ENCODE measurements at regions not wholly inside any gene's neighbourhood (a gene's known extent, or its start where the extent isn't known, plus 50 kb on each side); places are given as distances from the start of the nearest gene placed in this dataset.

- Histone ChIP-seq H3F3A (ENCODE audit: insufficient read depth, low read length, poor library complexity, severe bottlenecking) (no peaks in the 10 kb centered on the region), H3K79me2 (replicated peaks; ENCODE audit: insufficient read depth, low read length) (no peaks in the 10 kb centered on the region), H4K20me1 (ENCODE audit: insufficient read depth) (no peaks in the 10 kb centered on the region), H3K4me3 (ENCODE audit: low read length) (no peak overlapping the region), H3K9ac (ENCODE audit: low read length) (no peak overlapping the region), H3K27me3 (ENCODE audit: insufficient read depth, low read depth, low read length) (no peaks in the 10 kb centered on the region), H3K4me2 (ENCODE audit: low read length) (no peak overlapping the region), H2AFZ (ENCODE audit: low read depth, low read length) (no peak overlapping the region), H3K9me2 (ENCODE audit: insufficient read depth, low read length) (no peaks in the 10 kb centered on the region), H3K36me3 (ENCODE audit: insufficient read depth, low read length) (no peaks in the 10 kb centered on the region), H3K9me3 (ENCODE audit: low read length) (no peaks in the 10 kb centered on the region), H3K27ac (ENCODE audit: low read length) (no peak overlapping the region)
- TF ChIP-seq EP300 (conservative IDR thresholded peaks at IDR 0.05; ENCODE audit: poor library complexity, severe bottlenecking): no peak
- TF ChIP-seq CTCF (IDR thresholded peaks at IDR 0.05; ENCODE audit: poor library complexity, severe bottlenecking): no peak
- TF ChIP-seq TAF1 (IDR thresholded peaks at IDR 0.05; ENCODE audit: low read depth): no peak
- no peak for TF ChIP-seq RAD21 (conservative IDR thresholded peaks at IDR 0.05)
- TF ChIP-seq MXI1 (conservative IDR thresholded peaks at IDR 0.05; ENCODE audit: poor library complexity, severe bottlenecking): no peak
- TF ChIP-seq REST (IDR thresholded peaks at IDR 0.05; ENCODE audit: borderline replicate concordance): no peak
- TF ChIP-seq POLR2AphosphoS5 (IDR thresholded peaks at IDR 0.05): no peak
- no peak for TF ChIP-seq SMC3 (conservative IDR thresholded peaks at IDR 0.05; ENCODE audit: poor library complexity)
- no peak for TF ChIP-seq EZH2 (IDR thresholded peaks at IDR 0.05; ENCODE audit: borderline replicate concordance, insufficient read depth, low read length, poor library complexity, severe bottlenecking)
Observed at GRCh38 chr16:59688006-59688405, 953.9 kb upstream of the GOT2 start.

GRCh38 chr16:59686405-59686804 is 952.3 kb upstream of the GOT2 start:
- no peaks in the 10 kb centered on the region for H3K36me3 ChIP-seq (ENCODE audit: insufficient read depth, low read length)
- H3K27ac ChIP-seq (ENCODE audit: low read length): no peak overlapping the region
- H3F3A ChIP-seq (ENCODE audit: insufficient read depth, low read length, poor library complexity, severe bottlenecking): no peaks in the 10 kb centered on the region
- H3K79me2 ChIP-seq (replicated peaks; ENCODE audit: insufficient read depth, low read length): no peaks in the 10 kb centered on the region
- H3K4me2 ChIP-seq (ENCODE audit: low read length): no peak overlapping the region
- no peak overlapping the region for H3K9ac ChIP-seq (ENCODE audit: low read length)
- no peaks in the 10 kb centered on the region for H3K9me2 ChIP-seq (ENCODE audit: insufficient read depth, low read length)
- H3K4me3 ChIP-seq (ENCODE audit: low read length): no peak overlapping the region
- TF ChIP-seq MXI1 (conservative IDR thresholded peaks at IDR 0.05; ENCODE audit: poor library complexity, severe bottlenecking) (no peak), CTCF (IDR thresholded peaks at IDR 0.05; ENCODE audit: poor library complexity, severe bottlenecking) (no peak), TAF1 (IDR thresholded peaks at IDR 0.05; ENCODE audit: low read depth) (no peak), SMC3 (conservative IDR thresholded peaks at IDR 0.05; ENCODE audit: poor library complexity) (no peak), EP300 (conservative IDR thresholded peaks at IDR 0.05; ENCODE audit: poor library complexity, severe bottlenecking) (no peak), POLR2AphosphoS5 (IDR thresholded peaks at IDR 0.05) (no peak), EZH2 (IDR thresholded peaks at IDR 0.05; ENCODE audit: borderline replicate concordance, insufficient read depth, low read length, poor library complexity, severe bottlenecking) (no peak)
- H2AFZ ChIP-seq (ENCODE audit: low read depth, low read length): no peak overlapping the region
- no peaks in the 10 kb centered on the region for H3K27me3 ChIP-seq (ENCODE audit: insufficient read depth, low read depth, low read length)
- no peaks in the 10 kb centered on the region for H4K20me1 ChIP-seq (ENCODE audit: insufficient read depth)
- no peaks in the 10 kb centered on the region for H3K9me3 ChIP-seq (ENCODE audit: low read length)

Measured in neural cell (in vitro differentiated cells).